Epithelial cell of esophagus (primary cell): ENCODE measurements at regions not wholly inside any gene's neighbourhood (a gene's known extent, or its start where the extent isn't known, plus 50 kb on each side); places are given as distances from the start of the nearest gene placed in this dataset.
"Not testable (repeated sequence)": the region's sequence is repeated elsewhere in the genome, so short reads cannot be mapped to it uniquely, and the experiment has no call there.

Source experiments
- DNase-seq: peaks from one replicate; pipeline ENCODE4 v3.0.0; 2010; ENCODE audit warnings: low read depth
- H3K4me3 ChIP-seq: 2 replicates; pipeline ENCODE4 v1.5.1; 2011; ENCODE audit warnings: mild to moderate bottlenecking, low read length, control low read depth
- TF ChIP-seq, protein P1 (sequence below): IDR thresholded peaks from 2 replicates; pipeline ENCODE4 v1.5.1; 2011; ENCODE audit warnings: low read depth, mild to moderate bottlenecking, low read length, control low read depth, inconsistent platforms; ENCODE audit not compliant: insufficient read depth; ENCODE audit errors: missing control alignments

DNA sequence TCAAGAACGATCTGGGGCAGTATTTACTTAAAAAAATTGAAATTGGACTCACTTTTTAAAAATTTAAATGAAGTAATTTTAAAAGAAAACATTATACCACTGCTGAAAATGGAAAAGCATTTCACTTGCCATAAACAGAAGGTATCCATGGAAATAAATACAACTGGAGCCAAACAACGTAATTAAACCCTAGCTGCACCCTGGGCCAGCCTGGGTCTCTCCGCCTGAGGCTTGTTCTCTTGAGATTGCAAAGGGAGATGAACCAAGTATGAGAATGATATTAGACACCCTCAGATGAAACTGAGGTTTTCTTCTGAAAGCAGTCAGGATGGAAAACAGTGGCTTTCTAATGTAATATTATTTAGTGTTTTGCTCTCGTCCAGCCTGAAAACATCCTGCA lies 264.4 kb downstream of the KCNE4 start:
- DNase-seq: no peak
- TF ChIP-seq, protein P1, sequence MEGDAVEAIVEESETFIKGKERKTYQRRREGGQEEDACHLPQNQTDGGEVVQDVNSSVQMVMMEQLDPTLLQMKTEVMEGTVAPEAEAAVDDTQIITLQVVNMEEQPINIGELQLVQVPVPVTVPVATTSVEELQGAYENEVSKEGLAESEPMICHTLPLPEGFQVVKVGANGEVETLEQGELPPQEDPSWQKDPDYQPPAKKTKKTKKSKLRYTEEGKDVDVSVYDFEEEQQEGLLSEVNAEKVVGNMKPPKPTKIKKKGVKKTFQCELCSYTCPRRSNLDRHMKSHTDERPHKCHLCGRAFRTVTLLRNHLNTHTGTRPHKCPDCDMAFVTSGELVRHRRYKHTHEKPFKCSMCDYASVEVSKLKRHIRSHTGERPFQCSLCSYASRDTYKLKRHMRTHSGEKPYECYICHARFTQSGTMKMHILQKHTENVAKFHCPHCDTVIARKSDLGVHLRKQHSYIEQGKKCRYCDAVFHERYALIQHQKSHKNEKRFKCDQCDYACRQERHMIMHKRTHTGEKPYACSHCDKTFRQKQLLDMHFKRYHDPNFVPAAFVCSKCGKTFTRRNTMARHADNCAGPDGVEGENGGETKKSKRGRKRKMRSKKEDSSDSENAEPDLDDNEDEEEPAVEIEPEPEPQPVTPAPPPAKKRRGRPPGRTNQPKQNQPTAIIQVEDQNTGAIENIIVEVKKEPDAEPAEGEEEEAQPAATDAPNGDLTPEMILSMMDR: no peak
- no peak overlapping the region for H3K4me3 ChIP-seq

DNA sequence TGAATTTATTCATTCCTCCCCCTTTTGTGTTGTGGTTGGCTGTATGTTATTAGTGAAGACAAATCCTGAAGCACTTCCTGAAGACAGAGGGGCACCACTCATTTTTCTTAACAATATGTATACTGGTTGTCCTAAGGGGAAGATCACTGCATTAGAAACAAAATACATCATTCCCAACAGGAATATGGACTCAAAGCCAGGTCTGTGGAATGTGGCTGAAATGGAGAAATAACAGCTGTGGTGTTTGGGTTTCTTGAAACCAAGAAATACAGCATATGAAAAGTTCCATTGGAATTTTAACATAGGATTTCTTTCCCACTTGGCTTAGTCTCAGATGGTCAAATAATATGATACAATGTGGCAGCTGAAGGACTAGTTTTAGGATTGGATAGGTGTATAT lies 267.6 kb downstream of the KCNE4 start:
- H3K4me3 ChIP-seq: no peak overlapping the region
- DNase-seq: no peak
- TF ChIP-seq, protein P1: no peak

DNA sequence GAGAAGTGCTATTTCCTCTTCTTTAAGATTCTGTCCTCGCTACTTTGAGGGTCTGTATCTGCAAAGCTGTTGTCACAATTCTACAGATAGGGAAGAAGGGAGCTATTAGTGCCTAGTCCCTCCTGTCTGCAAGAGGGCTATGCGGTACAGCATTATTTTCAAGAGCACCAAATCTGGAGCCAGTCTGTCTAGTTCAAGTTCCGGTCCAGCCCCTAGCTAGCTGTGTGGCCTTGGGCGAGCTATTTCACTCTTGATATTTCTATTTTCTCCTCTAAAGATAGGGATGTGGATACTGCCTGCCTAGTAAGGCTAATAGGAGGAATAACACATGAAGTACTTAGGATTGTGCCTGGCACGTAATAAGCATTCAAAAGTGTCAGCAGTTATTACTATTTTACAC lies 272.4 kb downstream of the KCNE4 start:
- TF ChIP-seq, protein P1: no peak
- no peak for DNase-seq
- H3K4me3 ChIP-seq: no peak overlapping the region

DNA sequence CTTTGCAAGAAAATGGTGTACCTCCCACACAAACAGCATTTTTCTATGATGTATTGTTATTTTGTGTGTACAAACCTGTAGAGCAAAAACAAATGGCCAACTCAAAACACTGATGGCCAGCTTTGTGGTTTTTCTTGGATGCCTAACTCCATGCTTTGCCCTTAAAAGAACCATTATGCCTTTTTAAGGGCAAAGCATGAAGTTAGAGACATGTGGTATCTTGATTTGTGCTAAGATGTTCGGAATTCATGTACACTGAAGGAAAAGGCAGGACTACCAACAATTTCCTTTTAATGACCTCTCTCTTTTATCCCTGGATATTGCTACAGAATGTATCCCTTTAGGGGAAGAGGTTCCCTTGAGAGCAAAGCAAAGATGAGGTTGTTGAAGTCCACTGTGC lies 273.6 kb downstream of the SCG2 start:
- TF ChIP-seq, protein P1: no peak

GRCh38 chr2:223330747-223331146 lies 271.4 kb downstream of the SCG2 start:
- H3K4me3 ChIP-seq: not testable (repeated sequence)
- DNase-seq: peak; percentile 24

More for the DNA sequence above, 273.6 kb downstream of the SCG2 start:
- H3K4me3 ChIP-seq: no peak overlapping the region
- DNase-seq: no peak

- no peak for DNase-seq
- TF ChIP-seq, protein P1: no peak
Measured at GRCh38 chr2:223338016-223338415, 264.1 kb downstream of the SCG2 start.

DNA sequence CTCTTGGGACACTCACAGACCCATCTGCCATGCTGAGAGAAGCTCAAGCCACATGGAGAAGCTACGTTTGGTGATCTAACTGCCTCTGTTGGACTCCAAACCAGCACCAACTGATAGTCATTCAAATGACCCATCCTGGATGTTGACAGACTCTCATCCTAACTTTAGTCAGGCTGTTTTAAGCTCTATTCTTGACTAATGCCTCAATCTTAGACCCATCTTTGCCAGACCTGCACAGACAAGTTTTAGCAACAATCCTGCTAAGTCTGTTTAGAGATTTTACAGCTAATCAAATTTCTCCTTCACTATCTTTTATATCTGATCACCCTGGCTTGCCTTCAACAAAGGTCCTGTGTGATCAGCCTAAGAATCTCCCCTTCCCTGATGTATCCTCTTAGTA lies 245.1 kb downstream of the SCG2 start:
- DNase-seq: peak; percentile 56
- TF ChIP-seq, protein P1: no peak
- no peak overlapping the region for H3K4me3 ChIP-seq

More at GRCh38 chr2:223338016-223338415, 264.1 kb downstream of the SCG2 start:
- H3K4me3 ChIP-seq: no peak overlapping the region
